ENCODE measurements at regions not wholly inside any gene's neighbourhood (a gene's known extent, or its start where the extent isn't known, plus 50 kb on each side); places are given as distances from the start of the nearest gene placed in this dataset.

DNA sequence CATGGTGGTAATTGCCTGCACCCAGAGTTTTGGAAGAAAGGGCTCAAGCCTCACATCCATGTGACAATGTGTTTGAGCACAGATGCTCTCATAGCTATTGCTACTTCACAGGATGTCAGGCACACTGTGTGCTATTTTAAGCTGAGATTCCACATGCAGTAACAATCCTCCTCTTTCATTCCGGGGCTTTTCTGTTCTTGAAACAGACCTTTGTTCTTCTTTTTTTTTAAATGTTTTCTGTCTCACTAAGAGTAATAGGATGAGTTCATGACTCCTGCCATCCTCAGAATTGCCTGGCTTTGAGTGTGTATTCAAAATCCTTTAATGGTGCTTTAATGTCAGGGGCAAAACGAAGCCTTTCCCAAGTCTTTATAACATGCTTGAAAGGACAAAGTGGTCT is 198.9 kb downstream of the ABCC12 start:
- no peak for TF ChIP-seq CTCF (conservative IDR thresholded peaks at IDR 0.05 in 1 of 2, IDR thresholded peaks at IDR 0.05 in 1 of 2; ENCODE audit: extremely low read depth in 1 of 2, insufficient read depth in 1 of 2, low read depth in 1 of 2, low read length in 2 of 2)
- no peak for TF ChIP-seq EZH2 (IDR thresholded peaks at IDR 0.05; ENCODE audit: borderline replicate concordance, low read length)

All from mammary epithelial cell (primary cell).